Activated CD8-positive, alpha-beta T cell treated with anti-CD3 and anti-CD28 coated beads for 36 hours (primary cell): ENCODE measurements at regions not wholly inside any gene's neighbourhood (a gene's known extent, or its start where the extent isn't known, plus 50 kb on each side); places are given as distances from the start of the nearest gene placed in this dataset.

Experiments
- ATAC-seq: fragments of 200-7000 bp; cut with Tn5 transposase; one replicate; pipeline ENCODE4 v1.10.0; 2021; ENCODE audit warnings: mild to moderate bottlenecking, moderate library complexity
- CTCF ChIA-PET: fragments of 350-600 bp; sonication (Branson Sonifier 250); formaldehyde crosslinking; loops from one replicate; lab custom pipeline; 2021; ENCODE audit warnings: antibody characterized with exemption; lab: Charles Lee
- POLR2A ChIA-PET: fragments of 350-600 bp; sonication (Branson Sonifier 250); formaldehyde crosslinking; loops from one replicate; lab custom pipeline; 2021; ENCODE audit warnings: antibody characterized with exemption; lab: Charles Lee
- DNase-seq: peaks from one replicate; pipeline ENCODE4 v3.0.0-alpha.2; 2020
- H3K27ac Mint-ChIP-seq: one replicate; pipeline ENCODE4 v1.8.0; 2021; ENCODE audit warnings: mild to moderate bottlenecking, mixed read lengths
- H3K27me3 Mint-ChIP-seq: one replicate; pipeline ENCODE4 v1.8.0; 2021; ENCODE audit warnings: mixed read lengths
- H3K36me3 Mint-ChIP-seq: one replicate; pipeline ENCODE4 v1.8.0; 2021; ENCODE audit warnings: low read depth, mixed read lengths
- H3K4me1 Mint-ChIP-seq: one replicate; pipeline ENCODE4 v1.8.0; 2021; ENCODE audit warnings: low read depth, mixed read lengths
- H3K4me3 Mint-ChIP-seq: one replicate; pipeline ENCODE4 v1.8.0; 2021; ENCODE audit warnings: mild to moderate bottlenecking, moderate library complexity, mixed read lengths
- H3K9me3 Mint-ChIP-seq: one replicate; pipeline ENCODE4 v1.8.0; 2021; ENCODE audit warnings: mixed read lengths
- CTCF ChIP-seq: fragments of 200-600 bp; IDR thresholded peaks from one replicate; pipeline ENCODE4 v1.8.0; 2022; ENCODE audit warnings: antibody characterized with exemption, mild to moderate bottlenecking
- intact Hi-C: fragments of 100-400 bp; cut with micrococcal nuclease; formaldehyde crosslinking; loops from one replicate; pipeline ENCODE4 v1.10.0; 2022

GRCh38 chr4:41390661-41391060, 133.9 kb downstream of the UCHL1 start:
- intact Hi-C loops = no loop called here
- Mint-ChIP-seq H3K9me3 (no peaks in the 10 kb centered on the region), H3K27ac (no peak overlapping the region), H3K36me3 (no peaks in the 10 kb centered on the region), H3K4me3 (no peak overlapping the region), H3K4me1 (no peaks in the 10 kb centered on the region), H3K27me3 (peaks cover 2% of the 10 kb centered on the region)
- ChIA-PET CTCF (no interaction called here), POLR2A (no interaction called here)
- ATAC-seq = no peak
- TF ChIP-seq CTCF = no peak
- DNase-seq = no peak

- intact Hi-C loops = no loop called here
- Mint-ChIP-seq H3K36me3 (no peaks in the 10 kb centered on the region), H3K4me1 (no peaks in the 10 kb centered on the region), H3K9me3 (no peaks in the 10 kb centered on the region), H3K27ac (no peak overlapping the region), H3K4me3 (no peak overlapping the region), H3K27me3 (peaks cover 2% of the 10 kb centered on the region)
- ChIA-PET CTCF (interaction anchor here (0.9 kb wide), 1 partner anchor 494 kb away, joined by 3 read pairs; no protein-coding TSS in a partner anchor), POLR2A (no interaction called here)
- DNase-seq (no peak), ATAC-seq (no peak)
- TF ChIP-seq CTCF = no peak
Measured at GRCh38 chr4:41391271-41391670, 134.5 kb downstream of the UCHL1 start.

- ATAC-seq (no peak), DNase-seq (no peak)
- Mint-ChIP-seq H3K4me3 (no peak overlapping the region), H3K4me1 (no peaks in the 10 kb centered on the region), H3K36me3 (no peaks in the 10 kb centered on the region), H3K9me3 (no peaks in the 10 kb centered on the region), H3K27me3 (peaks cover 2% of the 10 kb centered on the region), H3K27ac (no peak overlapping the region)
- ChIA-PET CTCF (no interaction called here), POLR2A (no interaction called here)
- TF ChIP-seq CTCF = no peak
- intact Hi-C loops = no loop called here
Measured at GRCh38 chr4:41394481-41394894, 137.8 kb downstream of the UCHL1 start.

GRCh38 chr4:41396214-41396613, 139.5 kb downstream of the UCHL1 start:
- intact Hi-C loops = no loop called here
- ATAC-seq (no peak), DNase-seq (no peak)
- H3K36me3 Mint-ChIP-seq = no peaks in the 10 kb centered on the region
- no peak overlapping the region for H3K4me3 Mint-ChIP-seq
- ChIA-PET CTCF (no interaction called here), POLR2A (no interaction called here)
- H3K27me3 Mint-ChIP-seq = peaks cover 2% of the 10 kb centered on the region
- no peak for TF ChIP-seq CTCF
- no peak overlapping the region for H3K27ac Mint-ChIP-seq
- H3K4me1 Mint-ChIP-seq = no peaks in the 10 kb centered on the region
- no peaks in the 10 kb centered on the region for H3K9me3 Mint-ChIP-seq

- no peak overlapping the region for H3K4me3 Mint-ChIP-seq
- no peaks in the 10 kb centered on the region for H3K9me3 Mint-ChIP-seq
- POLR2A ChIA-PET = no interaction called here
- ATAC-seq (no peak), DNase-seq (no peak)
- H3K27me3 Mint-ChIP-seq = peaks cover 2% of the 10 kb centered on the region
- H3K36me3 Mint-ChIP-seq = no peaks in the 10 kb centered on the region
- no peak overlapping the region for H3K27ac Mint-ChIP-seq
- TF ChIP-seq CTCF = no peak
- CTCF ChIA-PET = no interaction called here
- intact Hi-C loops = no loop called here
- H3K4me1 Mint-ChIP-seq = no peaks in the 10 kb centered on the region
Measured at GRCh38 chr4:41396869-41397268, 140.1 kb downstream of the UCHL1 start.
